Liver (tissue), 8 donors: ENCODE measurements at regions not wholly inside any gene's neighbourhood (a gene's known extent, or its start where the extent isn't known, plus 50 kb on each side); places are given as distances from the start of the nearest gene placed in this dataset.

Source experiments
- DNase-seq: peaks from one replicate; pipeline ENCODE4 v3.0.0-alpha.2; 2017; ENCODE audit warnings: low spot score
- H3K27ac ChIP-seq, 2 donors: one replicate each; pipeline ENCODE4 v1.7.0; 2013; ENCODE audit warnings: inconsistent platforms in 2 of 2, low read length in 2 of 2, control low read depth in 1 of 2, low read depth in 1 of 2, mild to moderate bottlenecking in 1 of 2
- H3K27me3 ChIP-seq, 4 donors: one replicate each; pipeline versions ENCODE4 v1.6.1 to v1.7.0; 2013; ENCODE audit warnings: low read length in 3 of 4, inconsistent platforms in 1 of 4, mild to moderate bottlenecking in 1 of 4, moderate library complexity in 1 of 4; ENCODE audit not compliant: control insufficient read depth in 4 of 4, insufficient read depth in 4 of 4
- H3K36me3 ChIP-seq, 4 donors: one replicate each; pipeline versions ENCODE4 v1.6.1 to v1.7.0; 2013; ENCODE audit warnings: low read length in 3 of 4, mild to moderate bottlenecking in 3 of 4, low read depth in 1 of 4, moderate library complexity in 1 of 4; ENCODE audit not compliant: control insufficient read depth in 4 of 4, insufficient read depth in 3 of 4
- H3K4me1 ChIP-seq, 4 donors: one replicate each; pipeline versions ENCODE4 v1.6.1 to v1.7.0; 2013; ENCODE audit warnings: low read length in 3 of 4, mild to moderate bottlenecking in 3 of 4, moderate library complexity in 1 of 4; ENCODE audit not compliant: control insufficient read depth in 4 of 4, insufficient read depth in 4 of 4
- H3K4me3 ChIP-seq, 3 donors: one replicate each; pipeline versions ENCODE4 v1.6.1 to v1.7.0; 2013; ENCODE audit warnings: low read length in 3 of 3, control low read depth in 1 of 3, low read depth in 1 of 3, mild to moderate bottlenecking in 1 of 3
- H3K9ac ChIP-seq, 2 donors: one replicate each; pipeline ENCODE4 v1.7.0; 2013; ENCODE audit warnings: low read length in 2 of 2, mild to moderate bottlenecking in 2 of 2, moderate library complexity in 2 of 2, control low read depth in 1 of 2, low read depth in 1 of 2
- H3K9me3 ChIP-seq, 4 donors: one replicate each; pipeline versions ENCODE4 v1.6.1 to v1.7.0; 2013; ENCODE audit warnings: low read length in 3 of 4; ENCODE audit not compliant: control insufficient read depth in 4 of 4
- EGR1 ChIP-seq, 2 donors: IDR thresholded peaks; 2 replicates each; pipeline ENCODE4 v1.6.1; 2016 to 2018; ENCODE audit warnings: antibody characterized with exemption in 2 of 2, low read depth in 2 of 2
- GABPA ChIP-seq, 2 donors: IDR thresholded peaks in 1 of 2; conservative IDR thresholded peaks in 1 of 2; 2 replicates each; pipeline ENCODE4 v1.6.1; 2016; ENCODE audit warnings: antibody characterized with exemption in 2 of 2, mild to moderate bottlenecking in 1 of 2, moderate library complexity in 1 of 2
- HNF4A ChIP-seq, 2 donors: conservative IDR thresholded peaks; 2 replicates each; pipeline ENCODE4 v1.6.1; 2016; ENCODE audit warnings: antibody characterized with exemption in 2 of 2, mild to moderate bottlenecking in 2 of 2
- HNF4G ChIP-seq: IDR thresholded peaks from 2 replicates; pipeline ENCODE4 v1.6.1; 2016; ENCODE audit warnings: antibody characterized with exemption
- JUND ChIP-seq, 2 donors: IDR thresholded peaks; 2 replicates each; pipeline ENCODE4 v1.6.1; 2016; ENCODE audit warnings: antibody characterized with exemption in 2 of 2
- RAD21 ChIP-seq, 2 donors: IDR thresholded peaks; 2 replicates each; pipeline ENCODE4 v1.6.1; 2016; ENCODE audit warnings: antibody characterized with exemption in 2 of 2, mild to moderate bottlenecking in 2 of 2
- SP1 ChIP-seq: IDR thresholded peaks from 2 replicates; pipeline ENCODE4 v1.6.1; 2018; ENCODE audit warnings: antibody characterized with exemption, mild to moderate bottlenecking
- WGBS: extraction: QIAGEN DNeasy Blood & Tissue Kit; methylation state at CpG from one replicate; pipeline ENCODE4 v1.1.7; 2013; 5-methylcytosine and 5-hydroxymethylcytosine counted together
- TF ChIP-seq, protein P1 (sequence below): IDR thresholded peaks from 2 replicates; pipeline ENCODE4 v1.6.1; 2016; ENCODE audit warnings: antibody characterized with exemption
- TF ChIP-seq, protein P2 (sequence below): IDR thresholded peaks from 2 replicates; pipeline ENCODE4 v1.6.1; 2016; ENCODE audit warnings: antibody characterized with exemption
- TF ChIP-seq, protein P3 (sequence below): fragments of 150-350 bp; IDR thresholded peaks from 2 replicates; pipeline ENCODE4 v1.5.1; 2017; ENCODE audit warnings: improper control_type of control experiment, low read depth, low read length; ENCODE audit not compliant: missing input control
- TF ChIP-seq, protein P4 (sequence below): IDR thresholded peaks from 2 replicates; pipeline ENCODE4 v1.6.1; 2016; ENCODE audit warnings: antibody characterized with exemption, mild to moderate bottlenecking
- donor health status: healthy.
- donor health status: healthy.
- donor health status: healthy.
- donor health status: healthy.
- donor health status: healthy.

DNA sequence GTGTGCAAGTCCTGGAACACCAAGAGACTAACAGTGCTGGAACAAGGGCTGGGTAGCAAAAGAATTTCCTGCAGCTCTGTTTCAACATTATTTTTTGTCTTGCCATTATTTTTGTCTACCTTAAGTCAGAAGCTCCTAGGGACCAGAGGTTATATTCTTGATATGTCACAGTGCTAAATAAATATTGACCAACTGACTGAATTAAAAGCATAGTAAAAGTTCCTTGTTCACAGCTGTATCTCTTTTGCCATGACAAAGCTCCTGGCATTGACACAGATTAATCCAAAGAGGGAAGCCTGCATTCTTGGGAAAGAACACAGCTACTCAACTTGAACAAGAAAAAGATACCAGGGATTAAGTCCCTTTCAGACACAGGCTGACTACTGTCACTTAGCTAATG is 136.5 kb downstream of the SPTSSA start:
- DNase-seq: no peak
- H3K9ac ChIP-seq: no peak overlapping the region
- H3K36me3 ChIP-seq: no peaks in the 10 kb centered on the region
- H3K9me3 ChIP-seq: no peaks in the 10 kb centered on the region
- H3K27me3 ChIP-seq: no peaks in the 10 kb centered on the region
- no peak overlapping the region for H3K27ac ChIP-seq
- TF ChIP-seq HNF4A (conservative IDR thresholded peaks at IDR 0.05) (no peak), RAD21 (IDR thresholded peaks at IDR 0.05) (no peak), JUND (IDR thresholded peaks at IDR 0.05) (no peak), GABPA (IDR thresholded peaks at IDR 0.05 in 1 of 2, conservative IDR thresholded peaks at IDR 0.05 in 1 of 2) (no peak), HNF4G (no peak), SP1 (no peak), EGR1 (IDR thresholded peaks at IDR 0.05; ENCODE audit: low read depth in 2 of 2) (no peak)
- TF ChIP-seq, protein P1, sequence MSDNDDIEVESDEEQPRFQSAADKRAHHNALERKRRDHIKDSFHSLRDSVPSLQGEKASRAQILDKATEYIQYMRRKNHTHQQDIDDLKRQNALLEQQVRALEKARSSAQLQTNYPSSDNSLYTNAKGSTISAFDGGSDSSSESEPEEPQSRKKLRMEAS: no peak
- TF ChIP-seq, protein P2, sequence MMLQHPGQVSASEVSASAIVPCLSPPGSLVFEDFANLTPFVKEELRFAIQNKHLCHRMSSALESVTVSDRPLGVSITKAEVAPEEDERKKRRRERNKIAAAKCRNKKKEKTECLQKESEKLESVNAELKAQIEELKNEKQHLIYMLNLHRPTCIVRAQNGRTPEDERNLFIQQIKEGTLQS: no peak
- TF ChIP-seq, protein P3, sequence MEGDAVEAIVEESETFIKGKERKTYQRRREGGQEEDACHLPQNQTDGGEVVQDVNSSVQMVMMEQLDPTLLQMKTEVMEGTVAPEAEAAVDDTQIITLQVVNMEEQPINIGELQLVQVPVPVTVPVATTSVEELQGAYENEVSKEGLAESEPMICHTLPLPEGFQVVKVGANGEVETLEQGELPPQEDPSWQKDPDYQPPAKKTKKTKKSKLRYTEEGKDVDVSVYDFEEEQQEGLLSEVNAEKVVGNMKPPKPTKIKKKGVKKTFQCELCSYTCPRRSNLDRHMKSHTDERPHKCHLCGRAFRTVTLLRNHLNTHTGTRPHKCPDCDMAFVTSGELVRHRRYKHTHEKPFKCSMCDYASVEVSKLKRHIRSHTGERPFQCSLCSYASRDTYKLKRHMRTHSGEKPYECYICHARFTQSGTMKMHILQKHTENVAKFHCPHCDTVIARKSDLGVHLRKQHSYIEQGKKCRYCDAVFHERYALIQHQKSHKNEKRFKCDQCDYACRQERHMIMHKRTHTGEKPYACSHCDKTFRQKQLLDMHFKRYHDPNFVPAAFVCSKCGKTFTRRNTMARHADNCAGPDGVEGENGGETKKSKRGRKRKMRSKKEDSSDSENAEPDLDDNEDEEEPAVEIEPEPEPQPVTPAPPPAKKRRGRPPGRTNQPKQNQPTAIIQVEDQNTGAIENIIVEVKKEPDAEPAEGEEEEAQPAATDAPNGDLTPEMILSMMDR: no peak
- TF ChIP-seq, protein P4, sequence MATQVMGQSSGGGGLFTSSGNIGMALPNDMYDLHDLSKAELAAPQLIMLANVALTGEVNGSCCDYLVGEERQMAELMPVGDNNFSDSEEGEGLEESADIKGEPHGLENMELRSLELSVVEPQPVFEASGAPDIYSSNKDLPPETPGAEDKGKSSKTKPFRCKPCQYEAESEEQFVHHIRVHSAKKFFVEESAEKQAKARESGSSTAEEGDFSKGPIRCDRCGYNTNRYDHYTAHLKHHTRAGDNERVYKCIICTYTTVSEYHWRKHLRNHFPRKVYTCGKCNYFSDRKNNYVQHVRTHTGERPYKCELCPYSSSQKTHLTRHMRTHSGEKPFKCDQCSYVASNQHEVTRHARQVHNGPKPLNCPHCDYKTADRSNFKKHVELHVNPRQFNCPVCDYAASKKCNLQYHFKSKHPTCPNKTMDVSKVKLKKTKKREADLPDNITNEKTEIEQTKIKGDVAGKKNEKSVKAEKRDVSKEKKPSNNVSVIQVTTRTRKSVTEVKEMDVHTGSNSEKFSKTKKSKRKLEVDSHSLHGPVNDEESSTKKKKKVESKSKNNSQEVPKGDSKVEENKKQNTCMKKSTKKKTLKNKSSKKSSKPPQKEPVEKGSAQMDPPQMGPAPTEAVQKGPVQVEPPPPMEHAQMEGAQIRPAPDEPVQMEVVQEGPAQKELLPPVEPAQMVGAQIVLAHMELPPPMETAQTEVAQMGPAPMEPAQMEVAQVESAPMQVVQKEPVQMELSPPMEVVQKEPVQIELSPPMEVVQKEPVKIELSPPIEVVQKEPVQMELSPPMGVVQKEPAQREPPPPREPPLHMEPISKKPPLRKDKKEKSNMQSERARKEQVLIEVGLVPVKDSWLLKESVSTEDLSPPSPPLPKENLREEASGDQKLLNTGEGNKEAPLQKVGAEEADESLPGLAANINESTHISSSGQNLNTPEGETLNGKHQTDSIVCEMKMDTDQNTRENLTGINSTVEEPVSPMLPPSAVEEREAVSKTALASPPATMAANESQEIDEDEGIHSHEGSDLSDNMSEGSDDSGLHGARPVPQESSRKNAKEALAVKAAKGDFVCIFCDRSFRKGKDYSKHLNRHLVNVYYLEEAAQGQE: no peak
- peaks cover 0 to 2% (median 0%) of the 10 kb centered on the region in 4 donors for H3K4me1 ChIP-seq
- no peak overlapping the region for H3K4me3 ChIP-seq

DNA sequence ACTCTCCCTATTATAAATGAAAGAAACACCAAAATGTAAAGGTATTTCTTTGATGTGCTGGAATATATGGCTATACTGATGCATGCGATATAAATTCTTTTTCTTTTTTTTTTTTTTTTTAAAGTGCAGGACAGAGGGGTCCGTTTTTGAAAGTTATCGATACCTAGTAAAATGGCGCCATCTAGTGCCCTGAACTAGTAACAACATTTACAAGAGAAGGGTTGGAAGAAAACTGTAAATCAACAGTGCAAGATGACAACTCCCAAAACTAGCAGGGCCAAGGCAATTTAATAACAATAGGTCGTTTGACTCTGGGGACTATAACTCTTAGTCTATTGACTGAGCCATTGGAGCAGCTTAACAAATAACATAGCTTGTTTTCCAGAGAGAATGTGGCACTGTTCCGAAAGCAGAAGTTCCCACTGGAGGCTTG is 137.7 kb downstream of the SPTSSA start:
- Histone ChIP-seq H3K4me3 (no peak overlapping the region), H3K27ac (no peak overlapping the region), H3K36me3 (no peaks in the 10 kb centered on the region), H3K9ac (no peak overlapping the region), H3K4me1 (peaks cover 0 to 2% (median 0%) of the 10 kb centered on the region in 4 donors), H3K27me3 (no peaks in the 10 kb centered on the region), H3K9me3 (no peaks in the 10 kb centered on the region)
- no peak for DNase-seq
- TF ChIP-seq, protein P3: peak; percentile 67
- TF ChIP-seq RAD21 (IDR thresholded peaks at IDR 0.05): peak; percentile 75 to 80
- no peak for TF ChIP-seq EGR1 (IDR thresholded peaks at IDR 0.05; ENCODE audit: low read depth in 2 of 2)
- 16% methylated on average over 6 of the region's 6 CpGs for WGBS
